HFFc6 (cell line): ENCODE measurements at regions not wholly inside any gene's neighbourhood (a gene's known extent, or its start where the extent isn't known, plus 50 kb on each side); places are given as distances from the start of the nearest gene placed in this dataset.

Source experiments
- DNase-seq: peaks from one replicate; pipeline ENCODE4 v3.0.0-alpha.2; 2018
- H3K27ac Mint-ChIP-seq: 2 replicates; pipeline ENCODE4 v1.8.0; 2020; ENCODE audit warnings: mild to moderate bottlenecking, mixed read lengths
- H3K27me3 Mint-ChIP-seq: 2 replicates; pipeline ENCODE4 v1.8.0; 2021; ENCODE audit warnings: mild to moderate bottlenecking, moderate library complexity, mixed read lengths; ENCODE audit not compliant: insufficient read depth
- H3K36me3 Mint-ChIP-seq: 2 replicates; pipeline ENCODE4 v1.8.0; 2021; ENCODE audit warnings: low read depth, mixed read lengths
- H3K4me1 Mint-ChIP-seq: 2 replicates; pipeline ENCODE4 v1.8.0; 2020; ENCODE audit warnings: low read depth, mixed read lengths
- H3K4me3 Mint-ChIP-seq: 2 replicates; pipeline ENCODE4 v1.8.0; 2020; ENCODE audit warnings: mild to moderate bottlenecking, moderate library complexity, mixed read lengths
- H3K9me3 Mint-ChIP-seq: 2 replicates; pipeline ENCODE4 v1.8.0; 2020; ENCODE audit warnings: mild to moderate bottlenecking, mixed read lengths
- TF ChIP-seq, protein P1 (sequence below): fragments of 200-600 bp; sonication (generic); IDR thresholded peaks from 2 replicates; pipeline ENCODE4 v1.5.0; 2021; ENCODE audit warnings: antibody characterized with exemption, mild to moderate bottlenecking

- Mint-ChIP-seq H3K27ac (no peak overlapping the region), H3K27me3 (peaks cover 61% of the 10 kb centered on the region)
These were observed 77.5 kb downstream of the RPLP1 start for GRCh38 chr15:69529961-69530633.

GRCh38 chr15:69530991-69531664, 78.5 kb downstream of the RPLP1 start:
- TF ChIP-seq, protein P1, sequence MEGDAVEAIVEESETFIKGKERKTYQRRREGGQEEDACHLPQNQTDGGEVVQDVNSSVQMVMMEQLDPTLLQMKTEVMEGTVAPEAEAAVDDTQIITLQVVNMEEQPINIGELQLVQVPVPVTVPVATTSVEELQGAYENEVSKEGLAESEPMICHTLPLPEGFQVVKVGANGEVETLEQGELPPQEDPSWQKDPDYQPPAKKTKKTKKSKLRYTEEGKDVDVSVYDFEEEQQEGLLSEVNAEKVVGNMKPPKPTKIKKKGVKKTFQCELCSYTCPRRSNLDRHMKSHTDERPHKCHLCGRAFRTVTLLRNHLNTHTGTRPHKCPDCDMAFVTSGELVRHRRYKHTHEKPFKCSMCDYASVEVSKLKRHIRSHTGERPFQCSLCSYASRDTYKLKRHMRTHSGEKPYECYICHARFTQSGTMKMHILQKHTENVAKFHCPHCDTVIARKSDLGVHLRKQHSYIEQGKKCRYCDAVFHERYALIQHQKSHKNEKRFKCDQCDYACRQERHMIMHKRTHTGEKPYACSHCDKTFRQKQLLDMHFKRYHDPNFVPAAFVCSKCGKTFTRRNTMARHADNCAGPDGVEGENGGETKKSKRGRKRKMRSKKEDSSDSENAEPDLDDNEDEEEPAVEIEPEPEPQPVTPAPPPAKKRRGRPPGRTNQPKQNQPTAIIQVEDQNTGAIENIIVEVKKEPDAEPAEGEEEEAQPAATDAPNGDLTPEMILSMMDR = no peak
- Mint-ChIP-seq H3K4me3 (no peak overlapping the region), H3K36me3 (no peaks in the 10 kb centered on the region), H3K4me1 (peaks cover 11% of the 10 kb centered on the region), H3K9me3 (no peaks in the 10 kb centered on the region), H3K27ac (no peak overlapping the region), H3K27me3 (peaks cover 55% of the 10 kb centered on the region)
- DNase-seq = no peak

More at GRCh38 chr15:69529961-69530633, 77.5 kb downstream of the RPLP1 start:
- H3K4me3 Mint-ChIP-seq = no peak overlapping the region
- H3K9me3 Mint-ChIP-seq = peaks cover 4% of the 10 kb centered on the region; the same call in 1 of the 2 replicates
- no peak for DNase-seq
- no peaks in the 10 kb centered on the region for H3K36me3 Mint-ChIP-seq
- peaks cover 3% of the 10 kb centered on the region for H3K4me1 Mint-ChIP-seq
- TF ChIP-seq, protein P1 = no peak

DNA sequence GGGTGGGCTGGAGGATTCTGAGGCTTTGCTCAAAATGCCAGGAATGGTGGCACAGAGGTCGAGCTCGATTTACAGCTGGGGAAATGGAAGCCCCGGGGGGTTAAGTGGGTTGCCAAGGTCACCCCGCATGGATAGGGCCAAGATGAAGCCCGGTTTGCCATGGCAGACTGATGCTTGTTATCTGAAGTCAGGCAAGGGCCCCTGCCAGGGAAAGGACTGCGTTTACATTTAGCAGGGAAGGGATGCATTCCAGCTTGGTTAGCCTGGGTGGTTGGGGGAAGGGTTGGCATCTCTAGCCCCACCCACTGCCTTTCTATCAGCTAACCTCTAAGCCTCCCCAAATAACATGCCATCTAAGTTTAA, 79.0 kb downstream of the RPLP1 start:
- Mint-ChIP-seq H3K27me3 (peaks cover 49% of the 10 kb centered on the region), H3K4me1 (peaks cover 11% of the 10 kb centered on the region), H3K27ac (no peak overlapping the region), H3K4me3 (no peak overlapping the region), H3K9me3 (no peaks in the 10 kb centered on the region), H3K36me3 (no peaks in the 10 kb centered on the region)
- TF ChIP-seq, protein P1 = no peak
- no peak for DNase-seq

DNA sequence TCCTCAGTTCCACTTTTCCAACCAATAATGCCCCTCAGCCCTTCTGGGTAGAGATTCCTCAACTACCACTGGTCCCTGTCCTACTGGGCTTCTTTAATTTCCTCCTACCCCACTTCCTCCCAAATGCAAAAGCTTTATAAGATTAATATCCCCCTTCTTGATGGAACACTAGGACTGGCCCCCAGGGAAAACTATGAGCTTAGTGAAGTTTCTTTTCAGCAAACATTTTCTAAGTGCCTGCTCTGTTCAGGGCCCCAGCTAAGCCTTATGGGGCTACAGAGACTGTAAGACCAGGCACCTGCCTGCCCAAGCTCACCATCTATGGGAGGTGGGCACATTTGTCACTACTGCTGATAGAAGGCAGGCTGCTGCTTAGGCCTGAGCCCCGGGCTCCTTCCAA, 79.4 kb downstream of the RPLP1 start:
- Mint-ChIP-seq H3K4me1 (peaks cover 11% of the 10 kb centered on the region), H3K9me3 (no peaks in the 10 kb centered on the region), H3K27ac (no peak overlapping the region), H3K4me3 (no peak overlapping the region), H3K36me3 (no peaks in the 10 kb centered on the region), H3K27me3 (peaks cover 48% of the 10 kb centered on the region)
- no peak for DNase-seq
- TF ChIP-seq, protein P1 = no peak

GRCh38 chr15:69532856-69533255, 80.2 kb downstream of the RPLP1 start:
- Mint-ChIP-seq H3K36me3 (no peaks in the 10 kb centered on the region), H3K9me3 (no peaks in the 10 kb centered on the region), H3K4me3 (no peak overlapping the region), H3K27me3 (peaks cover 44% of the 10 kb centered on the region), H3K27ac (no peak overlapping the region), H3K4me1 (peaks cover 11% of the 10 kb centered on the region)
- no peak for DNase-seq
- TF ChIP-seq, protein P1 = no peak
